H9 (cell line): ENCODE measurements at regions not wholly inside any gene's neighbourhood (a gene's known extent, or its start where the extent isn't known, plus 50 kb on each side); places are given as distances from the start of the nearest gene placed in this dataset.

Experiments used
- DNase-seq: peaks from one replicate; pipeline ENCODE4 v3.0.0-alpha.2; 2017
- H2AFZ ChIP-seq: one replicate; pipeline ENCODE4 v1.6.1; 2013; ENCODE audit warnings: mild to moderate bottlenecking, low read length, control low read depth, moderate library complexity
- H2AK5ac ChIP-seq: 2 replicates; pipeline ENCODE4 v1.6.1; 2013; ENCODE audit warnings: low read length, control low read depth, mixed read lengths; ENCODE audit not compliant: insufficient read length
- H2BK120ac ChIP-seq: one replicate; pipeline ENCODE4 v1.6.1; 2013; ENCODE audit warnings: low read depth, mild to moderate bottlenecking, low read length, control low read depth, inconsistent platforms; ENCODE audit not compliant: poor library complexity, severe bottlenecking
- H2BK12ac ChIP-seq: 2 replicates; pipeline ENCODE4 v1.6.1; 2013; ENCODE audit warnings: low read length, control low read depth, mixed read lengths, low read depth; ENCODE audit not compliant: insufficient read length
- H2BK15ac ChIP-seq: 2 replicates; pipeline ENCODE4 v1.6.1; 2013; ENCODE audit warnings: low read depth, low read length, control low read depth
- H2BK20ac ChIP-seq: one replicate; pipeline ENCODE4 v1.6.1; 2013; ENCODE audit warnings: low read depth, mild to moderate bottlenecking, low read length, control low read depth, inconsistent platforms; ENCODE audit not compliant: poor library complexity, severe bottlenecking
- H2BK5ac ChIP-seq: 2 replicates; pipeline ENCODE4 v1.6.1; 2013; ENCODE audit warnings: low read length, control low read depth, mixed read lengths; ENCODE audit not compliant: insufficient read length
- H3K14ac ChIP-seq: 2 replicates; pipeline ENCODE4 v1.6.1; 2013; ENCODE audit warnings: low read length, control low read depth; ENCODE audit not compliant: insufficient read depth
- H3K18ac ChIP-seq: 2 replicates; pipeline ENCODE4 v1.6.1; 2013; ENCODE audit warnings: low read depth, mild to moderate bottlenecking, mixed read lengths, low read length, control low read depth; ENCODE audit not compliant: insufficient read length
- H3K23ac ChIP-seq: 2 replicates; pipeline ENCODE4 v1.6.1; 2013; ENCODE audit warnings: low read length, control low read depth, mixed read lengths, low read depth; ENCODE audit not compliant: insufficient read length
- H3K23me2 ChIP-seq: 2 replicates; pipeline ENCODE4 v1.6.1; 2013; ENCODE audit warnings: low read depth, mild to moderate bottlenecking, mixed read lengths, low read length, control low read depth; ENCODE audit not compliant: insufficient read length, poor library complexity, severe bottlenecking
- H3K27ac ChIP-seq: 2 replicates; pipeline ENCODE4 v1.5.1; 2013; ENCODE audit warnings: low read length, control low read depth, mixed read lengths, low read depth; ENCODE audit not compliant: insufficient read length
- H3K27me3 ChIP-seq: 2 replicates; pipeline ENCODE4 v1.6.1; 2013; ENCODE audit warnings: low read length, control low read depth, inconsistent platforms; ENCODE audit not compliant: insufficient read depth
- H3K4ac ChIP-seq: 2 replicates; pipeline ENCODE4 v1.6.1; 2013; ENCODE audit warnings: low read depth, mild to moderate bottlenecking, control low read depth, inconsistent platforms, low read length, moderate library complexity
- H3K4me1 ChIP-seq: 2 replicates; pipeline ENCODE4 v1.6.1; 2013; ENCODE audit warnings: low read length, control low read depth, inconsistent platforms; ENCODE audit not compliant: insufficient read depth
- H3K4me2 ChIP-seq: 2 replicates; pipeline ENCODE4 v1.6.1; 2013; ENCODE audit warnings: low read length, control low read depth, mixed read lengths; ENCODE audit not compliant: insufficient read length, insufficient read depth
- H3K56ac ChIP-seq: 2 replicates; pipeline ENCODE4 v1.6.1; 2013; ENCODE audit warnings: low read depth, mild to moderate bottlenecking, mixed read lengths, low read length, control low read depth; ENCODE audit not compliant: insufficient read length
- H3K79me1 ChIP-seq: 2 replicates; pipeline ENCODE4 v1.6.1; 2013; ENCODE audit warnings: low read depth, mild to moderate bottlenecking, moderate library complexity, low read length, control low read depth, inconsistent platforms; ENCODE audit not compliant: insufficient read depth, poor library complexity, severe bottlenecking
- H3K79me2 ChIP-seq: 2 replicates; pipeline ENCODE4 v1.6.1; 2013; ENCODE audit warnings: low read length, control low read depth, inconsistent platforms; ENCODE audit not compliant: insufficient read depth
- H3K9ac ChIP-seq: 2 replicates; pipeline ENCODE4 v1.6.1; 2013; ENCODE audit warnings: low read length, control low read depth, mixed read lengths; ENCODE audit not compliant: insufficient read length; ENCODE audit errors: extremely low read depth
- H3K9me3 ChIP-seq: one replicate; pipeline ENCODE4 v1.6.1; 2013; ENCODE audit warnings: low read depth, low read length, inconsistent platforms; ENCODE audit not compliant: control insufficient read depth
- H3T11ph ChIP-seq: one replicate; pipeline ENCODE4 v1.6.1; 2013; ENCODE audit warnings: mild to moderate bottlenecking, low read length, control low read depth, inconsistent platforms
- H4K20me1 ChIP-seq: one replicate; pipeline ENCODE4 v1.6.1; 2013; ENCODE audit not compliant: control insufficient read depth, insufficient read length, insufficient read depth
- H4K5ac ChIP-seq: 2 replicates; pipeline ENCODE4 v1.6.1; 2013; ENCODE audit warnings: low read depth, mild to moderate bottlenecking, mixed read lengths, low read length, control low read depth; ENCODE audit not compliant: insufficient read length
- H4K8ac ChIP-seq: replicated peaks from 2 replicates; pipeline ENCODE4 v1.6.1; 2013; ENCODE audit warnings: low read length, control low read depth, mixed read lengths, low read depth; ENCODE audit not compliant: insufficient read length
- H4K91ac ChIP-seq: 2 replicates; pipeline ENCODE4 v1.6.1; 2013; ENCODE audit warnings: low read depth, mild to moderate bottlenecking, moderate library complexity, mixed read lengths, low read length, control low read depth; ENCODE audit not compliant: insufficient read length
- H3K27ac Mint-ChIP-seq, 3 experiments: 2 replicates in 2 of 3; 3 replicates in 1 of 3; pipeline ENCODE4 v1.8.0; 2020 to 2021; ENCODE audit warnings: mixed read lengths in 3 of 3, mild to moderate bottlenecking in 1 of 3, moderate library complexity in 1 of 3
- H3K27me3 Mint-ChIP-seq: 2 replicates; pipeline ENCODE4 v1.8.0; 2021; ENCODE audit warnings: low read depth, mild to moderate bottlenecking, moderate library complexity, mixed read lengths
- H3K36me3 Mint-ChIP-seq, 3 experiments: 2 replicates in 2 of 3; 3 replicates in 1 of 3; pipeline ENCODE4 v1.8.0; 2020 to 2021; ENCODE audit warnings: low read depth in 3 of 3, mixed read lengths in 3 of 3; ENCODE audit not compliant: insufficient read depth in 1 of 3
- H3K4me1 Mint-ChIP-seq, 2 experiments: 2 replicates each; pipeline ENCODE4 v1.8.0; 2020; ENCODE audit warnings: mixed read lengths in 2 of 2
- H3K4me3 Mint-ChIP-seq, 2 experiments: 2 replicates in 1 of 2; 3 replicates in 1 of 2; pipeline ENCODE4 v1.8.0; 2020 to 2021; ENCODE audit warnings: mild to moderate bottlenecking in 2 of 2, mixed read lengths in 2 of 2, moderate library complexity in 1 of 2
- H3K9me3 Mint-ChIP-seq, 2 experiments: 2 replicates in 1 of 2; 3 replicates in 1 of 2; pipeline ENCODE4 v1.8.0; 2020; ENCODE audit warnings: mild to moderate bottlenecking in 2 of 2, mixed read lengths in 2 of 2, moderate library complexity in 1 of 2
- WGBS: extraction: QIAGEN DNeasy Blood & Tissue Kit; methylation state at CpG from one replicate; pipeline ENCODE4 v1.1.7; 2013; ENCODE audit warnings: missing lambda C conversion rate, low lambda C conversion rate, mixed read lengths; ENCODE audit not compliant: insufficient read length; ENCODE audit errors: extremely low coverage; 5-methylcytosine and 5-hydroxymethylcytosine counted together
- TF ChIP-seq, protein P1 (sequence below): fragments of 200-600 bp; sonication (generic); conservative IDR thresholded peaks from 3 replicates; pipeline ENCODE4 v1.8.0; 2021; ENCODE audit warnings: antibody characterized with exemption, mild to moderate bottlenecking

DNA sequence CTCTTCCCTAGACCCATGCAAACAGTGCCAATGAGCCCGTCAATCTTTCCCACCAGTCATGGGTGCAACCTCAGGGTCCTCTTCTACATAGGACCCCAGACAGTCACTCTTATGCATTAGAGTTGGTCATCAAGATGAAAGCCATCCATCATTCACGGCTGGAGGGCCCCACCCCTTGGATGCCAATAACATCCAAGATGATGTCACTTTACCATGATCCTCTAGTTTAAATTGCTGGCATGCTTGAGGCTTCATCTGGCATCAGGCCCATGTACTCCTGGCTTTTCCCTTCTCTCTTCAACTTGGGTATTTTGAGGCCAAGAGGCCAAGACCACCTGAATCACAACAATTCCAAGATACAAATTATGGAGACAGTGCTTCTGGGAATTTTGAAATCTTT, 91.1 kb upstream of the MAPK4 start:
- Histone ChIP-seq H3T11ph (no peak overlapping the region), H3K4me2 (no peak overlapping the region), H3K23ac (no peak overlapping the region), H2BK15ac (no peak overlapping the region), H3K27ac (no peak overlapping the region), H2BK120ac (no peak overlapping the region), H4K5ac (no peak overlapping the region), H3K4me1 (no peaks in the 10 kb centered on the region), H2BK12ac (no peak overlapping the region), H4K8ac (no peak overlapping the region), H3K14ac (no peak overlapping the region), H3K23me2 (no peaks in the 10 kb centered on the region), H4K20me1 (no peaks in the 10 kb centered on the region), H3K79me2 (no peaks in the 10 kb centered on the region), H3K79me1 (no peaks in the 10 kb centered on the region), H3K18ac (no peak overlapping the region), H3K9ac (no peak overlapping the region), H2AK5ac (no peak overlapping the region), H3K56ac (no peak overlapping the region), H3K9me3 (no peaks in the 10 kb centered on the region), H2BK5ac (no peak overlapping the region), H2AFZ (no peak overlapping the region), H4K91ac (no peak overlapping the region), H2BK20ac (no peak overlapping the region), H3K4ac (no peak overlapping the region), H3K27me3 (no peaks in the 10 kb centered on the region)
- Mint-ChIP-seq H3K27me3 (no peaks in the 10 kb centered on the region; the same call in 1 of the 2 replicates), H3K36me3 (no peaks in the 10 kb centered on the region), H3K9me3 (no peaks in the 10 kb centered on the region), H3K4me1 (no peaks in the 10 kb centered on the region), H3K4me3 (no peak overlapping the region), H3K27ac (no peak overlapping the region)
- TF ChIP-seq, protein P1, sequence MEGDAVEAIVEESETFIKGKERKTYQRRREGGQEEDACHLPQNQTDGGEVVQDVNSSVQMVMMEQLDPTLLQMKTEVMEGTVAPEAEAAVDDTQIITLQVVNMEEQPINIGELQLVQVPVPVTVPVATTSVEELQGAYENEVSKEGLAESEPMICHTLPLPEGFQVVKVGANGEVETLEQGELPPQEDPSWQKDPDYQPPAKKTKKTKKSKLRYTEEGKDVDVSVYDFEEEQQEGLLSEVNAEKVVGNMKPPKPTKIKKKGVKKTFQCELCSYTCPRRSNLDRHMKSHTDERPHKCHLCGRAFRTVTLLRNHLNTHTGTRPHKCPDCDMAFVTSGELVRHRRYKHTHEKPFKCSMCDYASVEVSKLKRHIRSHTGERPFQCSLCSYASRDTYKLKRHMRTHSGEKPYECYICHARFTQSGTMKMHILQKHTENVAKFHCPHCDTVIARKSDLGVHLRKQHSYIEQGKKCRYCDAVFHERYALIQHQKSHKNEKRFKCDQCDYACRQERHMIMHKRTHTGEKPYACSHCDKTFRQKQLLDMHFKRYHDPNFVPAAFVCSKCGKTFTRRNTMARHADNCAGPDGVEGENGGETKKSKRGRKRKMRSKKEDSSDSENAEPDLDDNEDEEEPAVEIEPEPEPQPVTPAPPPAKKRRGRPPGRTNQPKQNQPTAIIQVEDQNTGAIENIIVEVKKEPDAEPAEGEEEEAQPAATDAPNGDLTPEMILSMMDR, result no peak
- no peak for DNase-seq
- no CpG with 5 or more reads among the region's 2 CpGs for WGBS
